ENCODE measurements at regions not wholly inside any gene's neighbourhood (a gene's known extent, or its start where the extent isn't known, plus 50 kb on each side); places are given as distances from the start of the nearest gene placed in this dataset.

GRCh38 chr15:37377428-37377827, 277.1 kb upstream of the MEIS2 start:
- ChIA-PET CTCF (no interaction called here), POLR2A (no interaction called here)
- H3K4me3 ChIP-seq (ENCODE audit: low read depth, low read length) = no peak overlapping the region
- H3K36me3 ChIP-seq (ENCODE audit: control insufficient read depth, insufficient read depth, low read length) = no peaks in the 10 kb centered on the region
- DNase-seq (ENCODE audit: low read depth) = no peak
- H3K27me3 ChIP-seq (ENCODE audit: control insufficient read depth, insufficient read depth, low read length) = no peaks in the 10 kb centered on the region
- no peak for TF ChIP-seq CTCF (IDR thresholded peaks at IDR 0.05; ENCODE audit: insufficient read depth, low read depth, low read length)

- Histone ChIP-seq H3K27me3 (ENCODE audit: control insufficient read depth, insufficient read depth, low read length) (no peaks in the 10 kb centered on the region), H3K36me3 (ENCODE audit: control insufficient read depth, insufficient read depth, low read length) (no peaks in the 10 kb centered on the region), H3K4me3 (ENCODE audit: low read depth, low read length) (no peak overlapping the region)
- DNase-seq (ENCODE audit: low read depth) = no peak
- CTCF ChIA-PET = no interaction called here
- TF ChIP-seq CTCF (IDR thresholded peaks at IDR 0.05; ENCODE audit: insufficient read depth, low read depth, low read length) = no peak
- POLR2A ChIA-PET = no interaction called here
These were observed 294.2 kb upstream of the MEIS2 start for GRCh38 chr15:37394402-37395099.

- no peak overlapping the region for H3K4me3 ChIP-seq (ENCODE audit: low read depth, low read length)
- H3K27me3 ChIP-seq (ENCODE audit: control insufficient read depth, insufficient read depth, low read length) = no peaks in the 10 kb centered on the region
- ChIA-PET POLR2A (no interaction called here), CTCF (no interaction called here)
- no peak for TF ChIP-seq CTCF (IDR thresholded peaks at IDR 0.05; ENCODE audit: insufficient read depth, low read depth, low read length)
- DNase-seq (ENCODE audit: low read depth) = no peak
- no peaks in the 10 kb centered on the region for H3K36me3 ChIP-seq (ENCODE audit: control insufficient read depth, insufficient read depth, low read length)
These were observed 294.7 kb upstream of the MEIS2 start for GRCh38 chr15:37395100-37395468.

GRCh38 chr15:37397266-37398022, 297.1 kb upstream of the MEIS2 start:
- Histone ChIP-seq H3K4me3 (ENCODE audit: low read depth, low read length) (no peak overlapping the region), H3K27me3 (ENCODE audit: control insufficient read depth, insufficient read depth, low read length) (no peaks in the 10 kb centered on the region), H3K36me3 (ENCODE audit: control insufficient read depth, insufficient read depth, low read length) (no peaks in the 10 kb centered on the region)
- no peak for DNase-seq (ENCODE audit: low read depth)
- ChIA-PET CTCF (no interaction called here), POLR2A (no interaction called here)
- TF ChIP-seq CTCF (IDR thresholded peaks at IDR 0.05; ENCODE audit: insufficient read depth, low read depth, low read length) = no peak

GRCh38 chr15:37416103-37416502, 315.8 kb upstream of the MEIS2 start:
- TF ChIP-seq CTCF (IDR thresholded peaks at IDR 0.05; ENCODE audit: insufficient read depth, low read depth, low read length) = no peak
- CTCF ChIA-PET = no interaction called here
- H3K36me3 ChIP-seq (ENCODE audit: control insufficient read depth, insufficient read depth, low read length) = no peaks in the 10 kb centered on the region
- H3K4me3 ChIP-seq (ENCODE audit: low read depth, low read length) = no peak overlapping the region
- POLR2A ChIA-PET = no interaction called here
- H3K27me3 ChIP-seq (ENCODE audit: control insufficient read depth, insufficient read depth, low read length) = no peaks in the 10 kb centered on the region
- no peak for DNase-seq (ENCODE audit: low read depth)

Measured in BJ (cell line).